ENCODE measurements at regions not wholly inside any gene's neighbourhood (a gene's known extent, or its start where the extent isn't known, plus 50 kb on each side); places are given as distances from the start of the nearest gene placed in this dataset.

DNA sequence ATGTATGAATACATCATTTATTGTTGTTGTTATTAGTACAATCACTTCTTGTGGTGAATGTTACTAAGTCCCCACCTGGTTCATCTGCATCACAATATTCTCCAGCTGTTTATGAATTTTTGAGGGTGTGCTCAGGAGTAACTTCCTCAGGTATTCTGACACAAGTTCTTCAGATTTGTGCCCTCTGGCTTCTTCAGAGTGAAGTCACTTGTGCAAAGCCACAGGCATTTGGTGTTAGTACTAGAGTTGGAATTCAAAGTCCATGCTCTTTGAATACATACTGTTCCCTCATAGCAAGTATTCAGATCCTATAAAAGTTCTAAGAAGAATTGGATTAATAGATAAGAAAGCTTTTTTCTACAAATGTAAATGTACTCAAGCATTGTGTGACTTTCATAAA, 150.3 kb upstream of the AVPR1A start:
- TF ChIP-seq POLR2A (IDR thresholded peaks at IDR 0.05; ENCODE audit: low read length) (no peak), GATA1 (IDR thresholded peaks at IDR 0.05; ENCODE audit: low read depth, low read length) (no peak)

Data from erythroblast (primary cell).